HEK293 (cell line): ENCODE measurements at regions not wholly inside any gene's neighbourhood (a gene's known extent, or its start where the extent isn't known, plus 50 kb on each side); places are given as distances from the start of the nearest gene placed in this dataset.
A peak's percentile ranks its signal among the peaks of the same experiment; 100 is the strongest.

Experiments
- CTCF ChIA-PET: fragments of 350-600 bp; formaldehyde crosslinking; extraction: SDS; loops from one replicate; lab custom pipeline; 2021; ENCODE audit warnings: antibody characterized with exemption; lab: Yijun Ruan, JAX
- POLR2A ChIA-PET: fragments of 300-600 bp; formaldehyde crosslinking; extraction: SDS; loops from one replicate; lab custom pipeline; 2020; ENCODE audit warnings: antibody characterized with exemption, inconsistent platforms; lab: Yijun Ruan, JAX
- H3K27ac ChIP-seq: fragments of 200-500 bp; sonication (Bioruptor generic); 2 replicates; pipeline ENCODE4 v1.5.1; 2014; ENCODE audit warnings: low read depth, low read length, control low read depth, inconsistent platforms; ENCODE audit errors: extremely low read depth
- H3K36me3 ChIP-seq, 2 experiments: fragments of 200-500 bp in 1 of 2; sonication (Bioruptor generic) in 1 of 2; 1 replicate in 1 of 2; 2 replicates in 1 of 2; pipeline ENCODE4 v1.5.1; 2014 to 2017; ENCODE audit warnings: inconsistent platforms in 2 of 2, low read length in 2 of 2; ENCODE audit not compliant: control insufficient read depth in 2 of 2, insufficient read depth in 1 of 2
- H3K4me1 ChIP-seq: fragments of 200-500 bp; sonication (Bioruptor generic); 2 replicates; pipeline ENCODE4 v1.5.1; 2014; ENCODE audit warnings: mild to moderate bottlenecking, low read length, inconsistent platforms; ENCODE audit not compliant: control insufficient read depth, insufficient read depth
- H3K4me3 ChIP-seq: 2 replicates; pipeline ENCODE4 v1.5.1; 2011; ENCODE audit warnings: low read depth, mild to moderate bottlenecking, control low read depth, low read length, moderate library complexity
- H3K9me3 ChIP-seq: fragments of 200-500 bp; sonication (Bioruptor generic); 2 replicates; pipeline ENCODE4 v1.5.1; 2014; ENCODE audit warnings: low read depth, low read length, inconsistent platforms; ENCODE audit not compliant: control insufficient read depth, insufficient read depth
- CTCF ChIP-seq: fragments of 450-650 bp; formaldehyde crosslinking; IDR thresholded peaks from 2 replicates; pipeline ENCODE4 v1.5.1; 2016; ENCODE audit warnings: missing biosample characterization, missing genetic modification characterization
- EGR2 ChIP-seq: fragments of 450-650 bp; formaldehyde crosslinking; IDR thresholded peaks from 2 replicates; pipeline ENCODE4 v1.5.1; 2016; ENCODE audit warnings: low read depth, missing biosample characterization, missing genetic modification characterization
- GLI4 ChIP-seq: fragments of 450-650 bp; formaldehyde crosslinking; IDR thresholded peaks from 2 replicates; pipeline ENCODE4 v1.5.1; 2016; ENCODE audit warnings: missing biosample characterization, missing genetic modification characterization
- KLF7 ChIP-seq: fragments of 450-650 bp; formaldehyde crosslinking; IDR thresholded peaks from 2 replicates; pipeline ENCODE4 v1.5.1; 2016; ENCODE audit warnings: missing biosample characterization, missing genetic modification characterization, borderline replicate concordance
- SP3 ChIP-seq: fragments of 450-650 bp; formaldehyde crosslinking; IDR thresholded peaks from 2 replicates; pipeline ENCODE4 v1.5.1; 2016; ENCODE audit warnings: missing biosample characterization, missing genetic modification characterization
- TCF7L2 ChIP-seq: IDR thresholded peaks from 2 replicates; pipeline ENCODE4 v1.6.1; 2011; ENCODE audit warnings: low read depth, mild to moderate bottlenecking, inconsistent platforms, low read length, moderate library complexity, borderline replicate concordance
- YY2 ChIP-seq: fragments of 450-650 bp; formaldehyde crosslinking; IDR thresholded peaks from 2 replicates; pipeline ENCODE4 v1.5.1; 2016; ENCODE audit warnings: missing biosample characterization, missing genetic modification characterization
- ZFHX2 ChIP-seq: fragments of 450-650 bp; formaldehyde crosslinking; conservative IDR thresholded peaks from 2 replicates; pipeline ENCODE4 v1.5.1; 2016; ENCODE audit warnings: missing biosample characterization, missing genetic modification characterization
- ZFP37 ChIP-seq: fragments of 450-650 bp; formaldehyde crosslinking; IDR thresholded peaks from 2 replicates; pipeline ENCODE4 v1.5.1; 2016; ENCODE audit warnings: missing biosample characterization, missing genetic modification characterization
- ZIC2 ChIP-seq: fragments of 450-650 bp; formaldehyde crosslinking; IDR thresholded peaks from 2 replicates; pipeline ENCODE4 v1.5.1; 2016; ENCODE audit warnings: missing biosample characterization, missing genetic modification characterization
- ZNF174 ChIP-seq: fragments of 450-650 bp; formaldehyde crosslinking; IDR thresholded peaks from 2 replicates; pipeline ENCODE4 v1.5.0; 2017; ENCODE audit warnings: missing biosample characterization, mild to moderate bottlenecking, missing genetic modification characterization
- ZNF2 ChIP-seq: fragments of 450-650 bp; formaldehyde crosslinking; IDR thresholded peaks from 2 replicates; pipeline ENCODE4 v1.5.1; 2016; ENCODE audit warnings: missing biosample characterization, missing genetic modification characterization
- ZNF341 ChIP-seq: fragments of 450-650 bp; formaldehyde crosslinking; IDR thresholded peaks from 2 replicates; pipeline ENCODE4; 2016; ENCODE audit warnings: low read depth, missing biosample characterization, missing genetic modification characterization
- ZNF48 ChIP-seq: fragments of 450-650 bp; formaldehyde crosslinking; IDR thresholded peaks from 2 replicates; pipeline ENCODE4 v1.5.1; 2016; ENCODE audit warnings: missing biosample characterization, missing genetic modification characterization
- ZNF549 ChIP-seq: fragments of 450-650 bp; IDR thresholded peaks from 2 replicates; pipeline ENCODE4 v1.5.1; 2018; ENCODE audit warnings: missing biosample characterization, missing genetic modification characterization, mild to moderate bottlenecking, inconsistent platforms, moderate library complexity
- ZNF654 ChIP-seq: fragments of 450-650 bp; formaldehyde crosslinking; IDR thresholded peaks from 2 replicates; pipeline ENCODE4 v1.5.1; 2016; ENCODE audit warnings: low read depth, missing biosample characterization, missing genetic modification characterization
- TF ChIP-seq, protein P1 (sequence below): fragments of 450-650 bp; formaldehyde crosslinking; IDR thresholded peaks from 2 replicates; pipeline ENCODE4 v1.5.1; 2017; ENCODE audit warnings: missing biosample characterization, missing genetic modification characterization
- TF ChIP-seq, protein P2 (sequence below): fragments of 450-650 bp; formaldehyde crosslinking; IDR thresholded peaks from 2 replicates; pipeline ENCODE4 v1.5.1; 2016; ENCODE audit warnings: missing biosample characterization, missing genetic modification characterization
- TF ChIP-seq, protein P3 (sequence below): fragments of 450-650 bp; formaldehyde crosslinking; IDR thresholded peaks from 2 replicates; pipeline ENCODE4 v1.5.1; 2017; ENCODE audit warnings: missing biosample characterization, missing genetic modification characterization

DNA sequence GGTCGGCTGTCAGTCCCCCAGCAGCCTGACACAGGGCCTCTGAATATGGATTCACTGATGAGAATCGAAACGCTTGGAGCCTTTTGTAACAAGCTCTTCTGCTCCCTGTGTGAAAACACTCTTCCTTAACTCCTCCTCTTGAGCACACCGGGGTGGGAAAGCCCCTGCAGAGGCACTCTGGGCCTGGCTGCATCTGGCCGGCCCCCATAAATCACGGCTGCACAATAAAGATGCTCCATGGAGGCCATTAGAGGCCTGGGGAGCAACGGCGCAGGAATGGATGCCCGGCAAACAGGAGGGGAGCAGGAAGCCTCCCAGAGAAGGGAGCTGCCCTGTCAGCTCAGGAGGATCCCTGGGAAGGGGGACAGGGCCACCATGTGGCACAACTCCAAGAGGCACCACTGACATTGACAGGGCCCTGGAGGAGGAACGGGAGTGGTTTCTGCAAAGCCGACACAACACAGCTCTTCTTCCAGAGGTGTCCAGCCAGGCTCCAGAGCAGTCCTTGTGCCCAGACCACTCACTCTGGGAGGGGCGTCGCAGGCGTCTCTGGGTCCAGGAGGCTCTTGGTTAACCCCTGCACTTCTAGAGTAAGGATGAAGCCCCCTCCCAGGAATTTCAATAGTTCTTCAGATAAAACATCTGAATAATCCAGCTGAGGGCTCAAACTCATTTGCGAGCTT, 509.3 kb upstream of the PPP2R3A start:
- ChIA-PET CTCF (interaction anchor here (0.5 to 1.2 kb wide), 2 partner anchors 45 to 79 kb away, joined by 3 to 6 read pairs; no protein-coding TSS in a partner anchor), POLR2A (no interaction called here)
- Histone ChIP-seq H3K9me3 (no peaks in the 10 kb centered on the region), H3K36me3 (no peaks in the 10 kb centered on the region), H3K4me3 (no peak overlapping the region), H3K27ac (no peak overlapping the region), H3K4me1 (no peaks in the 10 kb centered on the region)
- TF ChIP-seq ZIC2 (tag by site-specific recombination) (peak; percentile 99), ZNF341 (peak; percentile 59; the same call in 1 of the 2 replicates), GLI4 (no peak), CTCF (tag by site-specific recombination) (peak; percentile 37; the same call in 1 of the 2 replicates), ZNF654 (peak; percentile 3; the same call in 1 of the 2 replicates)

GRCh38 chr3:135458541-135459322, 506.8 kb upstream of the PPP2R3A start:
- no peaks in the 10 kb centered on the region for H3K9me3 ChIP-seq
- H3K36me3 ChIP-seq, result no peaks in the 10 kb centered on the region
- CTCF ChIA-PET, result interaction anchor here (0.8 kb wide), 1 partner anchor 45 kb away, joined by 3 read pairs; no protein-coding TSS in a partner anchor
- no peak overlapping the region for H3K4me3 ChIP-seq
- TF ChIP-seq ZNF48 (tag by site-specific recombination) (no peak), ZNF549 (tag by site-specific recombination) (no peak), YY2 (no peak), ZFP37 (tag by site-specific recombination) (no peak), ZNF2 (tag by site-specific recombination) (no peak), ZNF174 (no peak), ZFHX2 (tag by site-specific recombination) (peak; percentile 33; the same call in 1 of the 2 replicates), TCF7L2 (no peak), EGR2 (tag by site-specific recombination) (peak; percentile 21; the same call in 1 of the 2 replicates), SP3 (no peak), KLF7 (tag by site-specific recombination) (no peak)
- TF ChIP-seq, protein P1, sequence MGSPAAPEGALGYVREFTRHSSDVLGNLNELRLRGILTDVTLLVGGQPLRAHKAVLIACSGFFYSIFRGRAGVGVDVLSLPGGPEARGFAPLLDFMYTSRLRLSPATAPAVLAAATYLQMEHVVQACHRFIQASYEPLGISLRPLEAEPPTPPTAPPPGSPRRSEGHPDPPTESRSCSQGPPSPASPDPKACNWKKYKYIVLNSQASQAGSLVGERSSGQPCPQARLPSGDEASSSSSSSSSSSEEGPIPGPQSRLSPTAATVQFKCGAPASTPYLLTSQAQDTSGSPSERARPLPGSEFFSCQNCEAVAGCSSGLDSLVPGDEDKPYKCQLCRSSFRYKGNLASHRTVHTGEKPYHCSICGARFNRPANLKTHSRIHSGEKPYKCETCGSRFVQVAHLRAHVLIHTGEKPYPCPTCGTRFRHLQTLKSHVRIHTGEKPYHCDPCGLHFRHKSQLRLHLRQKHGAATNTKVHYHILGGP (tag by site-specific recombination), result no peak
- TF ChIP-seq, protein P2, sequence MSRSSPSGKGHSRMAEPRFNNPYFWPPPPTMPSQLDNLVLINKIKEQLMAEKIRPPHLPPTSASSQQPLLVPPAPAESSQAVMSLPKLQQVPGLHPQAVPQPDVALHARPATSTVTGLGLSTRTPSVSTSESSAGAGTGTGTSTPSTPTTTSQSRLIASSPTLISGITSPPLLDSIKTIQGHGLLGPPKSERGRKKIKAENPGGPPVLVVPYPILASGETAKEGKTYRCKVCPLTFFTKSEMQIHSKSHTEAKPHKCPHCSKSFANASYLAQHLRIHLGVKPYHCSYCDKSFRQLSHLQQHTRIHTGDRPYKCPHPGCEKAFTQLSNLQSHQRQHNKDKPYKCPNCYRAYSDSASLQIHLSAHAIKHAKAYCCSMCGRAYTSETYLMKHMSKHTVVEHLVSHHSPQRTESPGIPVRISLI (tag by site-specific recombination), result no peak
- TF ChIP-seq, protein P3, sequence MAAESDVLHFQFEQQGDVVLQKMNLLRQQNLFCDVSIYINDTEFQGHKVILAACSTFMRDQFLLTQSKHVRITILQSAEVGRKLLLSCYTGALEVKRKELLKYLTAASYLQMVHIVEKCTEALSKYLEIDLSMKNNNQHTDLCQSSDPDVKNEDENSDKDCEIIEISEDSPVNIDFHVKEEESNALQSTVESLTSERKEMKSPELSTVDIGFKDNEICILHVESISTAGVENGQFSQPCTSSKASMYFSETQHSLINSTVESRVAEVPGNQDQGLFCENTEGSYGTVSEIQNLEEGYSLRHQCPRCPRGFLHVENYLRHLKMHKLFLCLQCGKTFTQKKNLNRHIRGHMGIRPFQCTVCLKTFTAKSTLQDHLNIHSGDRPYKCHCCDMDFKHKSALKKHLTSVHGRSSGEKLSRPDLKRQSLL (tag by site-specific recombination), result no peak
- POLR2A ChIA-PET, result no interaction called here
- H3K4me1 ChIP-seq, result no peaks in the 10 kb centered on the region
- H3K27ac ChIP-seq, result no peak overlapping the region
